T-helper 1 cell treated with Interleukin-12 subunit alpha and Interleukin-12 subunit beta and Interleukin-4 antibody, amounts not matched to agents 30 ng/mL and 1 ng/mL, for 36 hours (primary cell): ENCODE measurements at regions not wholly inside any gene's neighbourhood (a gene's known extent, or its start where the extent isn't known, plus 50 kb on each side); places are given as distances from the start of the nearest gene placed in this dataset.

Source experiments
- intact Hi-C: fragments of 100-400 bp; cut with micrococcal nuclease; formaldehyde crosslinking; loops from one replicate; pipeline ENCODE4 v1.15.1; 2024

- intact Hi-C loops: no loop called here
Measured at GRCh38 chr14:55927028-55927427, 191.2 kb upstream of the PELI2 start.

GRCh38 chr14:55928276-55928675 lies 189.9 kb upstream of the PELI2 start:
- intact Hi-C loops: no loop called here

GRCh38 chr14:55929136-55929535 lies 189.1 kb upstream of the PELI2 start:
- intact Hi-C loops: no loop called here

DNA sequence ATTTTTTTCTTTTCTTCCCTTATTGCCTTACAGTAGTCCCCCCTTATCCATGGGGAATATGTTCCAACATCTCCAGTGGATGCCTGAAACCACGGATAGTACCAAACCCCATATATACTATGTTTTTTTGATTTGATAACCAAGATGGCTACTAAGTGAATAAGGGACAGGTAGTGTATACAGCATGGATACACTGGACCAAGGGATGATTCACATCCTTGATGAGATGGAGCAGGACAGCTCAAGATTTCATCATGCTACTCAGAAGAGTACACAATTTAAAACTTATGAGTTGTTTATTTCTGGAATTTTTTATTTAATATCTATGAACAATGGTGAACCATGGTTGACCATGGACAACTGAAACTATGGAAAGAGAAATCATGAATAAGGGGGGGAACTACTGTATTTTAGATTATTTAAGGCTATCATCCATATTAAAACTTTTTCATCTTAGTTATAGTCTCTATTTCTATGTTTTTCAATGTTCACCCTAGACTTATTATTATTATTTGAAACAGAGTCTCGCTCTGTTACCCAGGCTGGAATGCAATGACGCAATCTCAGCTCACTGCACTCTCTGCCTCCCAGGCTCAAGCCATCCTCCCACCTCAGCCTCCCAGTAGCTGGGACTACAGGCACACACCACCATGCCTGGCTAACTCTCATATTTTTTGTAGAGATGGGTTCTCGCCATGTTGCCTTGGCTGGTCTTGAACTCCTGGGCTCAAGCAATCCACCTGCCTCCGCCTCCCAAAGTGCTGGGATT lies 188.0 kb upstream of the PELI2 start:
- intact Hi-C loops: no loop called here

GRCh38 chr14:55936691-55937090 lies 181.5 kb upstream of the PELI2 start:
- intact Hi-C loops: no loop called here

GRCh38 chr14:55938249-55938791 lies 179.9 kb upstream of the PELI2 start:
- intact Hi-C loops: no loop called here

- intact Hi-C loops: no loop called here
Measured at GRCh38 chr14:55942076-55942654, 176.0 kb upstream of the PELI2 start.

DNA sequence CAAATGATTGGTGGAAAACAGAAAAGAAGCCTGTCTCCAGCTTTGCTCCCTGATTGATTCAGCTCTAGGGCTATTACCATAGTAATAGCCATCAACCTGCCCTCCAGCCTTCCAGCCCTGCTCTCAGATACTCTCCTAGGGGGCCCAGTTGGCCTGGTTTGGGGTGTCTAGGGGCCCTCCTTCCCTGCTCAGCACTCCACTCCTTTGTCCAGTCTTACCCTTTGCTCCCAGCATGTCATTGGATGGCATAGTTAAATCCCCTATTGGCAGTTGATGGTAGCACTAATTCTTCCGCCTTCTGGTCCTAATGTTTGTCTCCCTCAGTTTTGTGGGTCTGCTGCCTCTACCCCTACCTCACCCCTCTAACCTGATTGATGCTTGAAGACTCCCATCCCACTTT lies 175.4 kb upstream of the PELI2 start:
- intact Hi-C loops: no loop called here

GRCh38 chr14:55944757-55945156 lies 173.5 kb upstream of the PELI2 start:
- intact Hi-C loops: no loop called here

DNA sequence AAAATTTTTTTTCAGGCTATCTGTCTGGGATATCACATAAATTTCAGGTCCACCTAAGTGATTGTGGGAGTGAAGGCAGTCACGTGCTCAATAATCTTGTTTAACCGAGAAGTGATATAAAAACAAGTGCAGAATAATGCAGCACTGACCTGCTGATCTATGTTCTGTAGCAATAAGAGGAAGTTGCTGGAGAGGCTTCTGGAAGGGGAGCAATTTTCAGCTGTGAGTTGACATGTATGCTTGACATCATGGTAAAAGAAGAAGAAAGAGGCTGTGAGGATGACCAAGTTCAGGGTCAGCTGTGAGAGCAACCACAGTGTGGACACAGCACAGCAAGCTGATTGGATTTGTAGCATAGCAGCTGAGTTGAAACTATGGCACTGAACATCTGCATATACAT lies 172.0 kb upstream of the PELI2 start:
- intact Hi-C loops: no loop called here

DNA sequence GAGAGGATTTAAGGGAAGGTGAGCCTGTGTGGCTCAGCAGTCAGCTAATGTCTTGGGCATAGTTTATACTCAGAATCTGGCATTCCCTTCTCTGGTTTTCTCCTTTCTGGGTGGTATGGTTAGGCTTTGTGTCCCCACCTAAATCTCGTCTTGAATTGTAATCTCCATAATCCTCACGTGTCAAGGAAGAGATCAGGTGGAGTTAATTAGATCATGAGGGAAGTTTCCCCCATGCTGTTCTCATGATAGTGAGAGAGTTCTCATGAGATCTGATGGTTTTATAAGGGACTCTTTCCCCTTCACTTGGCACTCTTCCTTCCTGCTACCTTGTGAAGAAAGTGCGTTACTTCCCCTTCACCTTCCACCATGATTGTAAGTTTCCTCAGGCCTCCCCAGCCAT lies 169.8 kb upstream of the PELI2 start:
- intact Hi-C loops: no loop called here

- intact Hi-C loops: no loop called here
Measured at GRCh38 chr14:55949708-55950107, 168.5 kb upstream of the PELI2 start.

GRCh38 chr14:55950135-55950534 lies 168.1 kb upstream of the PELI2 start:
- intact Hi-C loops: no loop called here

DNA sequence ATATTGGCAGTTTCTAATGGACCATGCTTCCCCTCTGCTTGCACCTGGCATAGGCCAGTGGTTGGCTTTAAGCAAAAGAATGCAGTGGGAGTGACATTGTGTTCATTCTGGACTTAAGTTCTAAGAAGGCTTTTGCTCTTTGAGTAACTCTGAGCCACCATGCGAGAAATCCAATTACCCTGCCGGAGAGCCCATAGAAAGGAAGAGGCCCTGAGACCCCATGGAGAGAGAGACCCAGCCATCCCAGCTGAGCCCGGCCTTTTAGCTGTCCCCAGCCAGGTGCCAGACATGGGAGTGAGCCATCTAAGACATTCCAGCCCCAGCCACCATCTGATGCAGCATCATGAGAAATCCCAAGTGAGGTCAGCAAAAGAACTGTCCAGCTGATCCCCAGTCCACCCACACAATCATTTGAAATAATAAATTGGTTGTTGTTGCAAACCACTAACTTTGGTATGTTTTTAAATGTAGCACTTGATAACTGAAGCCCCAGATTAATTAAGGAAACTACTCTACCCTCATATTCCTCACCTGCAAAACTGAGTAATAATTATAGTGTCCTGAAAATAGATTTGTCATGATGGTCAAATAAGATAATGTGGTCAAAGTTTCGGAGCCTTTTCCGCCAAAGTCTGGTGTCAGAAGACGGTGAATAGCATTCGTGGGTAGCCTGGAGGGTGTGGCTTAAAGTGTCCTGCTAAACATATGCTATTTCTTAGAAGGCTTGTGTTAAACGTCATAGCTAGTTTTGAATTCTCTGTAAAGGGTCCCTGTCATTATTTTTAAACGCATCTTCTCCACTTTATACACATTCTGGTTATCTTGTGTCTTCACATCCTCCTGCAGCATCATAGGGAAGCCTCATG lies 166.6 kb upstream of the PELI2 start:
- intact Hi-C loops: no loop called here

GRCh38 chr14:55954108-55954507 lies 164.1 kb upstream of the PELI2 start:
- intact Hi-C loops: no loop called here

DNA sequence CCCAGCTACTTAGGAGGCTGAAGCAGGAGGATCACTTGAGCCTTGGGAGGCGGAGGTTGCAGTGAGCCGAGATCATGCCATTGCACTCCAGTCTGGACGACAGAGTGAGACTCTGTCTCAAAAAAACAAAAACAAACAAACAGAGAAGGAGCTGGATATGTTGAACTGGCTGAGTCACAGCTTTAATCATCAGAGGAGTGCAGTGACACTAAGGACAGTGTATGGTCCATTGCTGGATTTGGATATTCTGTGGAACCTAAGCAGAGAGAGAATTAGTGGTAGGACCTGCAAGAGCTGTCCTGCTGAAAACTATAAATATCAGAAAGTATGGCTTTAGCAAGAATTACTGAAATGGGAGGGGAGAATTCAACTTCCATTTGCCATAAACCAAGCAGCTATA lies 163.0 kb upstream of the PELI2 start:
- intact Hi-C loops: no loop called here

GRCh38 chr14:55957950-55958349 lies 160.3 kb upstream of the PELI2 start:
- intact Hi-C loops: no loop called here

DNA sequence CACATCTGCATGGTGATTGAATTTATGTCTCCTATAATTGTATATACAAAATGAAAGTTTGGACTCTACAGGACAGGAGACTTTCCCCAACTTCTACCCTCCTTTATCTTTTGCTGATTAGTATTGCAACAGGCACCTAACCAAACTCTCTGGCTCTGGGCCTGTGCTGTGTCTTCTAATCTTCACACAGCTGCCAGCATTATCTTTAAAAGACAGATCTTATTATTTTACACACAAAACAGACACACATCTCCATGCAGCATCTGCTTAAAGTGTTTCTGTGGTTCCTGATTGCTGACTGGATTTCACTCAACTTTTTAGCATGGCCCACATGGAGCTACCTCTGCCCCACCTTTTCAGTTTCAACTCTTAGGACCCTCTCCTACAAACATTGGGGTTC lies 154.9 kb upstream of the PELI2 start:
- intact Hi-C loops: no loop called here

GRCh38 chr14:55964091-55964490 lies 154.1 kb upstream of the PELI2 start:
- intact Hi-C loops: no loop called here

DNA sequence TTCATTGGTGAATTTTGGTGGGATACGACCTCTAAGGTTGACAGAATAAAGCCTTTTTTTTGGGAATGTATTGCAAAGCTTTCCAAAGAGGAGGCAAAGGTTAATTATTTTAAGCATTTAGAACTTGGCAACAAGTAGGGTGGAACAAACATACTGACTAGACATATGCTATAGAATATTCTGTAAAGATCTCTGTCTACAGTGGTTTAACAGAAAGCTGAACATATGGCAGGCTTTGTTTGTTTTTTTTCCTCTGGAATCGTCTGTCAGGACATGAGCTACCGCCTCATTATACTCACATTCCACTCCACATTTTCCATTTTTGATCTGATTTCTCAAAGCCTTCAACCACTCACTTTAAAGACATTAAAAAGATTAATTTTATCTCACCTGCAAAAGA lies 153.4 kb upstream of the PELI2 start:
- intact Hi-C loops: no loop called here

DNA sequence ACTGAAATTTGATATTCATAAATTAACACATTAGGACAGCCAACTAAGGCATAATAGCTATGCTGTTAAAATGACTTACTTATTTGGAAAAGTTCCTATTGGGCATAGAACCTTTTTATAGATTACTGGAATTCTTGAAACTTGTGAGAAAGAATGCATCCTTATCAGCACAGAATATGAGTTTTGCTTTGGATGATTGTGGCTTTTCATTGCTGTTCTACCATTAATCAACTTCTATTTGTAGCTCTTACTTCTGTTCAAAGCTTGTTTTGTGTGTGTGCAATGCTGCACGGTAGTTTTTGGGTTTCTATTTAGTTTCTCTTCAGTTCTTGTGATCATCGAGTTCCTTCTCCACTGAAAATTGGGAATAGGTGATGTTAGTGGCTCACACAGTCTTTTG lies 152.4 kb upstream of the PELI2 start:
- intact Hi-C loops: no loop called here

DNA sequence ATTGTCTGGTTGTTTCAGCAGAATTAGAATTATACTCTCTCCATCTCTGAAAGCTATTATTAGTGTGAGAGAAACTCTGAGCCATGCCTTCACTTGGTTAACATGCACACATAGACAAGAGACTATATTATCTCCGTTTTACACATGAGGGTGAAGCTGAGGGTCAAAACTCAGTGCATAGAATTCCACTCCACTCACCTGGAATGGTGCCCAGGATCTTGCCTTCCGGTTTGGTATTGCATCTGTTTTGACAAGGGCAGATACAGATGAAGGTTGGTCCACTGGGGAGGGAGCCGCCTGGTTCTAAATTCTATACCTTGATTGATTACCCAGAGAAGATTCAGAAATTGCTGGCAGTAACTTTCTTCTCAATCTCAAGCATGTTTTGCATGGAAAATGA lies 149.5 kb upstream of the PELI2 start:
- intact Hi-C loops: no loop called here
